GM12878 (cell line): ENCODE measurements at regions not wholly inside any gene's neighbourhood (a gene's known extent, or its start where the extent isn't known, plus 50 kb on each side); places are given as distances from the start of the nearest gene placed in this dataset.

ENCODE experiments used
- ATAC-seq: fragments of 200-7000 bp; cut with Tn5 transposase; 3 replicates; pipeline ENCODE4 v1.9.1; 2020; ENCODE audit warnings: mild to moderate bottlenecking, moderate library complexity
- BruUV-seq: library from RNA; stranded (reverse); fragments of 400-500 nt; replicated peaks from 2 replicates; lab custom pipeline; 2021; lab: Mats Ljungman, UMichigan
- CTCF ChIA-PET: fragments of 300-600 bp; sonication (Branson Sonifier 250); formaldehyde crosslinking; extraction: SDS; loops from one replicate; lab custom pipeline; 2021; ENCODE audit warnings: inconsistent platforms; lab: Yijun Ruan, JAX
- POLR2A ChIA-PET: fragments of 350-600 bp; formaldehyde crosslinking; extraction: SDS; loops from one replicate; lab custom pipeline; 2021; ENCODE audit warnings: inconsistent platforms; lab: Charles Lee
- RAD21 ChIA-PET: fragments of 300-600 bp; sonication (Branson Sonifier 250); formaldehyde crosslinking; loops from one replicate; lab custom pipeline; 2023; ENCODE audit warnings: antibody characterized with exemption; ENCODE audit not compliant: unreplicated experiment; lab: Charles Lee
- SMC1A ChIA-PET: fragments of 300-600 bp; sonication (Branson Sonifier 250); formaldehyde crosslinking; loops from one replicate; lab custom pipeline; 2023; ENCODE audit not compliant: unreplicated experiment, uncharacterized antibody; lab: Charles Lee
- DNase-seq: peaks from one replicate; pipeline ENCODE4 v3.0.0-alpha.2; 2011; ENCODE audit warnings: low read depth, low spot score
- FAIRE-seq: peaks from 3 replicates; lab custom pipeline; 2011; peaks lifted over from hg19 to GRCh38; lab: Jason Lieb, UNC
- H2AFZ ChIP-seq: 2 replicates; pipeline ENCODE4 v1.6.0; 2011; ENCODE audit warnings: low read depth, low read length, control low read depth; ENCODE audit not compliant: control insufficient read depth
- H3K27ac ChIP-seq: 2 replicates; pipeline ENCODE4 v1.5.1; 2011; ENCODE audit warnings: control low read depth; ENCODE audit not compliant: control insufficient read depth, insufficient read depth
- H3K27me3 ChIP-seq, 2 experiments: replicated peaks in 1 of 2; 2 replicates each; pipeline versions ENCODE4 v1.6.0 to v1.6.1; 2011; ENCODE audit warnings: low read length in 1 of 2; ENCODE audit not compliant: control insufficient read depth in 2 of 2, insufficient read depth in 2 of 2
- H3K36me3 ChIP-seq, 2 experiments: 2 replicates each; pipeline ENCODE4 v1.5.1; 2011; ENCODE audit warnings: low read length in 1 of 2; ENCODE audit not compliant: control insufficient read depth in 2 of 2, insufficient read depth in 2 of 2
- H3K4me1 ChIP-seq: 2 replicates; pipeline ENCODE4 v1.6.1; 2011; ENCODE audit warnings: mild to moderate bottlenecking, low read length, moderate library complexity, mixed read lengths; ENCODE audit not compliant: control insufficient read depth, insufficient read depth
- H3K4me2 ChIP-seq: 2 replicates; pipeline ENCODE4 v1.6.0; 2011; ENCODE audit warnings: control low read depth; ENCODE audit not compliant: control insufficient read depth, insufficient read depth
- H3K4me3 ChIP-seq: fragments of 200-600 bp; sonication (generic); 2 replicates; pipeline ENCODE4 v1.5.1; 2016
- H3K79me2 ChIP-seq: 2 replicates; pipeline ENCODE4 v1.6.0; 2011; ENCODE audit warnings: low read length; ENCODE audit not compliant: control insufficient read depth, insufficient read depth
- H3K9ac ChIP-seq: 2 replicates; pipeline ENCODE4 v1.8.0; 2011; ENCODE audit warnings: low read length, control low read depth, mixed read lengths; ENCODE audit not compliant: control insufficient read depth, insufficient read depth
- H3K9me3 ChIP-seq: replicated peaks from 3 replicates; pipeline ENCODE4 v1.5.1; 2011; ENCODE audit warnings: mild to moderate bottlenecking, low read length; ENCODE audit not compliant: control insufficient read depth, insufficient read depth
- H4K20me1 ChIP-seq: 2 replicates; pipeline ENCODE4 v1.6.0; 2011; ENCODE audit not compliant: control insufficient read depth, insufficient read depth
- CTCF ChIP-seq, 3 experiments: IDR thresholded peaks in 2 of 3; conservative IDR thresholded peaks in 1 of 3; 2 replicates each; pipeline ENCODE4 v1.5.1; 2011; ENCODE audit warnings: low read depth in 3 of 3, low read length in 3 of 3, mild to moderate bottlenecking in 3 of 3, control low read depth in 2 of 3, moderate library complexity in 2 of 3, inconsistent platforms in 1 of 3, mixed read lengths in 1 of 3; ENCODE audit not compliant: control insufficient read depth in 2 of 3, insufficient read depth in 1 of 3; ENCODE audit errors: extremely low read depth in 1 of 3
- CUX1 ChIP-seq: IDR thresholded peaks from 2 replicates; pipeline ENCODE4 v1.6.1; 2012; ENCODE audit warnings: improper control_type of control experiment, low read depth, low read length; ENCODE audit not compliant: insufficient replicate concordance
- GABPA ChIP-seq: IDR thresholded peaks from 2 replicates; pipeline ENCODE4 v1.6.1; 2014; ENCODE audit warnings: antibody characterized with exemption, low read depth, mild to moderate bottlenecking, inconsistent platforms
- HDAC6 ChIP-seq: fragments of 200-600 bp; sonication (generic); IDR thresholded peaks from one replicate; pipeline ENCODE4 v1.8.0; 2017; ENCODE audit warnings: antibody characterized with exemption; ENCODE audit not compliant: unreplicated experiment
- PAX8 ChIP-seq: fragments of 450-650 bp; IDR thresholded peaks from 2 replicates; pipeline ENCODE4 v1.6.1; 2017; ENCODE audit warnings: mild to moderate bottlenecking, moderate library complexity
- RAD21 ChIP-seq: IDR thresholded peaks from 2 replicates; pipeline ENCODE4 v1.6.1; 2011; ENCODE audit warnings: mild to moderate bottlenecking, low read depth, low read length, moderate library complexity; ENCODE audit not compliant: insufficient read depth
- RCOR1 ChIP-seq: conservative IDR thresholded peaks from 2 replicates; pipeline ENCODE4 v1.6.1; 2012; ENCODE audit warnings: low read depth, low read length, improper control_type of control experiment
- TBL1XR1 ChIP-seq: IDR thresholded peaks from 2 replicates; pipeline ENCODE4 v1.6.1; 2012; ENCODE audit warnings: low read depth, low read length, improper control_type of control experiment
- YBX1 ChIP-seq: fragments of 450-650 bp; IDR thresholded peaks from 2 replicates; pipeline ENCODE4 v1.6.1; 2016; ENCODE audit warnings: antibody characterized with exemption
- WGBS: methylation state at CpG from one replicate; pipeline ENCODE4 v1.1.6; 2016; ENCODE audit warnings: low lambda C conversion rate; ENCODE audit not compliant: insufficient replicate concordance, insufficient coverage; ENCODE audit errors: missing lambda C conversion rate; 5-methylcytosine and 5-hydroxymethylcytosine counted together
- in situ Hi-C: fragments of 300-500 bp; cut with MboI; formaldehyde crosslinking; loops from 9 replicates; pipeline ENCODE4 v1.14.3; 2018; ENCODE audit warnings: mixed read lengths
- intact Hi-C: fragments of 100-400 bp; cut with micrococcal nuclease; formaldehyde crosslinking; loops from one replicate; pipeline ENCODE4 v1.14.2; 2022; ENCODE audit not compliant: unreplicated experiment

DNA sequence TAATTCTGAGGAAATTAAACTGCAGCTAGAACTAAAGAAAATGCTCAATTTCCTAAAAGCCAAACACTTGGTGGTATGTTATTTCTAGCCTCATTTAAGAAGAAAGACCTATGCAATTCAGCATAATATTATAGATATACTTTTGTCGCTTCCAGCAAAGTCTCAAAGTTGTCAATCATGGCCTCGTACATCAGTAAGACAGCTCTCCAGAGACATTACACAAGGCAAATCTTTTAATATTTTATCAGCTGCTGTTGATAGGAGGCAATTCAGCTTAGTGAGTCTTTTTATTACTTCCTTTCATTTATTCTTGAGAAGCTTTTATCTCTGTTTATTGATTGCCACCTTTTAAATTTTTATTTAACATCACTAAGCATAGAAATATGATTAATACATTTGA lies 294.3 kb downstream of the FSIP2 start:
- TF ChIP-seq TBL1XR1 = no peak
- Histone ChIP-seq H3K79me2 (no peaks in the 10 kb centered on the region), H3K27me3 (no peaks in the 10 kb centered on the region), H3K4me2 (no peak overlapping the region), H3K27ac (no peak overlapping the region), H3K9me3 (no peaks in the 10 kb centered on the region), H3K4me3 (no peak overlapping the region), H3K4me1 (no peaks in the 10 kb centered on the region), H3K9ac (no peak overlapping the region), H2AFZ (no peak overlapping the region), H3K36me3 (no peaks in the 10 kb centered on the region), H4K20me1 (no peaks in the 10 kb centered on the region)
- BruUV-seq = no TSS peak
- no peak for ATAC-seq
- SMC1A ChIA-PET = interaction anchor here (1.1 to 1.5 kb wide), 5 partner anchors 9 to 21 kb away, joined by 3 to 9 read pairs (median 3); no protein-coding TSS in a partner anchor
- FAIRE-seq = no peak
- DNase-seq = no peak
- RAD21 ChIA-PET = no interaction called here
- CTCF ChIA-PET = interaction anchor here (2.1 to 2.2 kb wide), 2 partner anchors 8 to 12 kb away, joined by 4 to 6 read pairs; no protein-coding TSS in a partner anchor
- intact Hi-C loops = no loop called here
- in situ Hi-C loops = no loop called here
- POLR2A ChIA-PET = no interaction called here
- WGBS = 93% methylated on average over 2 of the region's 2 CpGs

DNA sequence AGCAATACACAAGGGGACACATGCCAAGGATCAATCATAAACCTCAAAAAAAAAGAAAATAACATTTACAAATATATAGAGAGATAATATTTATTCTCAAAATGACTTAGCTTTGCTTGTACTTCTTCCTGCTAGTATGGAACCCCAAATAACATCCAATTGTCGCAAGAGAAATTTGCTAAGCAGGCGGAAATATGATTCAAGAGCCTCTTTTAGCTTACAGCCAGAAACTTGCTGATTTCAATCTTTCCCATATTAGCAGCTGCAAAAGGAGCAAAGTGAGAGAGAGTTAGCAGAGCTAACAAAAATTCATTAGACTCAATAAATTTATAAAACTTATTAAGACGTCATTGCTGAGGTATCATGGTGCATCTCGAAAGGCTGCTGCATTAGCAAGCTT lies 294.9 kb downstream of the FSIP2 start:
- Histone ChIP-seq H2AFZ (no peak overlapping the region), H4K20me1 (no peaks in the 10 kb centered on the region), H3K9ac (no peak overlapping the region), H3K4me3 (no peak overlapping the region), H3K9me3 (no peaks in the 10 kb centered on the region), H3K27ac (no peak overlapping the region), H3K4me2 (no peak overlapping the region), H3K4me1 (no peaks in the 10 kb centered on the region), H3K27me3 (no peaks in the 10 kb centered on the region), H3K36me3 (no peaks in the 10 kb centered on the region), H3K79me2 (no peaks in the 10 kb centered on the region)
- 83% methylated on average over 4 of the region's 4 CpGs for WGBS
- intact Hi-C loops = no loop called here
- POLR2A ChIA-PET = no interaction called here
- no peak for FAIRE-seq
- BruUV-seq = no TSS peak
- SMC1A ChIA-PET = interaction anchor here (1.1 to 1.5 kb wide), 5 partner anchors 8 to 22 kb away, joined by 3 to 9 read pairs (median 3); no protein-coding TSS in a partner anchor
- DNase-seq = no peak
- CTCF ChIA-PET = interaction anchor here (2.1 to 2.2 kb wide), 2 partner anchors 7 to 11 kb away, joined by 4 to 6 read pairs; no protein-coding TSS in a partner anchor
- no peak for TF ChIP-seq CUX1
- TF ChIP-seq PAX8 = no peak
- TF ChIP-seq HDAC6 = no peak
- no peak for TF ChIP-seq RAD21
- no peak for TF ChIP-seq GABPA
- TF ChIP-seq YBX1 = no peak
- no peak for TF ChIP-seq RCOR1
- TF ChIP-seq CTCF (IDR thresholded peaks at IDR 0.05 in 2 of 3, conservative IDR thresholded peaks at IDR 0.05 in 1 of 3; ENCODE audit: control insufficient read depth in 2 of 3, extremely low read depth in 1 of 3, insufficient read depth in 1 of 3, low read depth in 3 of 3, low read length in 3 of 3) = no peak
- RAD21 ChIA-PET = no interaction called here
- in situ Hi-C loops = no loop called here
- no peak for ATAC-seq
